GM12872 (cell line): ENCODE measurements at regions not wholly inside any gene's neighbourhood (a gene's known extent, or its start where the extent isn't known, plus 50 kb on each side); places are given as distances from the start of the nearest gene placed in this dataset.

Experiments used
- TF ChIP-seq, protein P1 (sequence below): IDR thresholded peaks from 3 replicates; pipeline ENCODE4 v1.5.1; 2011; ENCODE audit warnings: low read depth, mild to moderate bottlenecking, low read length, moderate library complexity; ENCODE audit not compliant: insufficient read depth

GRCh38 chr22:19574247-19574646, 50.0 kb upstream of the CLDN5 start:
- TF ChIP-seq, protein P1, sequence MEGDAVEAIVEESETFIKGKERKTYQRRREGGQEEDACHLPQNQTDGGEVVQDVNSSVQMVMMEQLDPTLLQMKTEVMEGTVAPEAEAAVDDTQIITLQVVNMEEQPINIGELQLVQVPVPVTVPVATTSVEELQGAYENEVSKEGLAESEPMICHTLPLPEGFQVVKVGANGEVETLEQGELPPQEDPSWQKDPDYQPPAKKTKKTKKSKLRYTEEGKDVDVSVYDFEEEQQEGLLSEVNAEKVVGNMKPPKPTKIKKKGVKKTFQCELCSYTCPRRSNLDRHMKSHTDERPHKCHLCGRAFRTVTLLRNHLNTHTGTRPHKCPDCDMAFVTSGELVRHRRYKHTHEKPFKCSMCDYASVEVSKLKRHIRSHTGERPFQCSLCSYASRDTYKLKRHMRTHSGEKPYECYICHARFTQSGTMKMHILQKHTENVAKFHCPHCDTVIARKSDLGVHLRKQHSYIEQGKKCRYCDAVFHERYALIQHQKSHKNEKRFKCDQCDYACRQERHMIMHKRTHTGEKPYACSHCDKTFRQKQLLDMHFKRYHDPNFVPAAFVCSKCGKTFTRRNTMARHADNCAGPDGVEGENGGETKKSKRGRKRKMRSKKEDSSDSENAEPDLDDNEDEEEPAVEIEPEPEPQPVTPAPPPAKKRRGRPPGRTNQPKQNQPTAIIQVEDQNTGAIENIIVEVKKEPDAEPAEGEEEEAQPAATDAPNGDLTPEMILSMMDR, result no peak

DNA sequence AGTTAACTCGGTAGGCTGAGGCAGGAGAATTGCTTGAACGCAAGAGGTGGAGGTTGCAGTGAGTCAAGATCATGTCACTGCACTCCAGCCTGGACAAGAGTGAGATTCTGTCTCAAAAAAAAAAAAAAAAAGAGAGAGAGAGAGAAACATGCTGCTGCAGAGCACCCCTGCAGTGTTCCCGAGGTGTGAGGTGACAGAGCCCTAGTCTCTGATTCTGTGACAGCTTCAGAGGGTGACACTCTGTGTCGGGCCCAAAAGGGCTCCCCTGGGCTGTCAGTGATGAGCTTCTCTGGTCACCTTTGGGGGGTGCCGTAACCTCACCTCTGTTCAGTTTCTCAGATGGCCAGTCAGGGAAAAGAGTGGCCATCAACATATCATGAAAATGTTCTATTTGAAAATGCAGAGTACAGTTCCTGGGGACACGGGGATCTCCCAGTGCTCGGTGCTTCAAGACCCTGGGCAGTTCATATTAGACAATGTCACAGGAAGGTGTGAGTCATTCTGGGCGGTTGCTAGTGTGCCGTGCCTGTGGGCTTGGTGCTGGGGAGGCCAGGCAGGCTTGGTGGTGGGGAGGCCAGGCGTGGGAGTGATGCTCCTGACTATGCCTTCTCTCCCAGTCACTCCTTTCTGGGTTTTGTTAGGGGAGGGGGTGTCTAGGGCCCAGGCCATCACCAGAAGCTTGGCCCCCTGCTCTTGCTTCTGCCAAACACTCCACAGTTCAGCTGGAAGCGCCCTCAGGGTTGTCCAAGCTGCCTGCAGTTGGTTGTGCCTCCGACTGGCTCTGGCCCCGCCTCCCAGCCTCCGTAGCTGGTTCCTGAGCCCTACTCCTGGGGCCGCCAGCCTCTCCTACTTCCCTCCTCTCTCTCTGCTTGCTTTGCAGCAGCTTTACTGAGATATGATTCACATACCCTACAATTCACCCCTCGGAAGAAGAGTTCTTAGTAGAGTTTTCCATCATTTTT, 52.5 kb upstream of the CLDN5 start:
- TF ChIP-seq, protein P1, result no peak

GRCh38 chr22:19577422-19577966, 53.3 kb upstream of the CLDN5 start:
- TF ChIP-seq, protein P1, result no peak

DNA sequence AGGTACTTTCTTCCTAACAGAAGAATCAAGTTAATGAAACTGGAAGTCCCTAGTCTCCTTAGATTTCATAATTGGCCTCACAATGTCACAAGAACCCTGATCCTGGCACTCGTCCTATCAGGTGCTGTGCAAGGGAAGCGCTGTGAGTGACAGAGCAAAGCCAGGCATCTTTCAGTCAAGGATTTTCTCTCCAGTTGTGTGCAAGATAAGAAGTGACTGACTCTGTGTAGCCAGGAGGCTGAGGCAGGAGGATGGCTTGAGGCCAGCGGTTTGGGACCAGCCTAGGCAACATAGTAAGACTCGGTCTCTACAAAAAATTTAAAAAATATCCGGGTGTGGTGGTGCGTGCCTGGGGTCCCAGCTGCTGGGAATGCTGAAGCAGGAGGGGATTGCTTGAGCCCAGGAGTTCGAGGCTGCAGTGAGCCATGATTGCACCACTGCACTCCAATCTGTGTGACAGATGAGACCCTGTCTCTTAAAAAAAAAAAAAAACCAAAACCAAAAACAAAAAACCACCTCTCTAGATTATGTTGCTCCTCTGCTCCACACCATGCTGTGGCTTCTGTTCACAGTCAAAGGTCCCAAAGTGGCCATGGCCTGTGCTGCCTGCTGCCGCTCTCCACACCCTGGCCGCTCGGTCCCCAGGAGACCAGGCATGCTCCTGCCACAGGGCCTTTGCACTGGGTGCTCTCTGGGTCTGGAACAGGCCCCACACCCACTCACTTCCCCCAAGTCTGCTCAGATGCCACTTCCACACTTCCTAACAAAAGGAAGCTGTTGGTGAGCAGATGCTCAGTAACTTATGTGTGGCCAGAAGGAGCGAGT, 54.2 kb upstream of the CLDN5 start:
- TF ChIP-seq, protein P1, result no peak

GRCh38 chr22:19579115-19579811, 55.1 kb upstream of the CLDN5 start:
- TF ChIP-seq, protein P1, result no peak

DNA sequence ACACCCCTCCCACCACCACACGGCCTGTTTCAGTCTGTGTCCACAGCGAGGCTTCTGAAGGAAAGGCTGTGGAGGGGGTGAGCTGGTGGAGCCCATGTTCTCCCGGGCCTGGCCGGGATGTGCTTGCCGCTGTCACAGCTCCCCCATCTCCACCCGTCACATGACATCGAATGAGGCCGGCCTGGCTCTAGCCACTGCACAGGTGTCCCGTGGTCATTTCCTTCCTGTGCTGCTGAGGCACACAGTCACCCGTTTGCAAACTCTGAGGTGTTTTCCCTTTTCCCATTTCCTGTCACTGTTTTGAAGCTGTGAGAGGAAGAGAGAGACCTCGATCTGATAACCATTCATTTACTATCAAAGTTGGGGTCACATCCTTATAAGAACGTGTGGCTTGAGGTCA, 55.7 kb upstream of the CLDN5 start:
- TF ChIP-seq, protein P1, result no peak
